ENCODE measurements at regions not wholly inside any gene's neighbourhood (a gene's known extent, or its start where the extent isn't known, plus 50 kb on each side); places are given as distances from the start of the nearest gene placed in this dataset.

GRCh38 chr4:92186239-92186638 lies 117.5 kb upstream of the GRID2 start:
- H3K27ac Mint-ChIP-seq = no peak overlapping the region
- peaks cover 12% of the 10 kb centered on the region for H3K9me3 Mint-ChIP-seq
- H3K4me1 Mint-ChIP-seq = no peaks in the 10 kb centered on the region

GRCh38 chr4:92189146-92189545 lies 114.6 kb upstream of the GRID2 start:
- no peaks in the 10 kb centered on the region for H3K4me1 Mint-ChIP-seq
- no peaks in the 10 kb centered on the region for H3K9me3 Mint-ChIP-seq
- no peak overlapping the region for H3K4me3 Mint-ChIP-seq
- H3K27me3 Mint-ChIP-seq = no peaks in the 10 kb centered on the region
- ChIA-PET CTCF (no interaction called here), POLR2A (no interaction called here)
- H3K27ac Mint-ChIP-seq = no peak overlapping the region
- no peak for DNase-seq
- no peaks in the 10 kb centered on the region for H3K36me3 Mint-ChIP-seq (ENCODE audit: low read depth)

More at GRCh38 chr4:92186239-92186638, 117.5 kb upstream of the GRID2 start:
- ChIA-PET POLR2A (no interaction called here), CTCF (no interaction called here)
- no peaks in the 10 kb centered on the region for H3K27me3 Mint-ChIP-seq
- no peak for DNase-seq
- no peaks in the 10 kb centered on the region for H3K36me3 Mint-ChIP-seq (ENCODE audit: low read depth)
- H3K4me3 Mint-ChIP-seq = no peak overlapping the region

- H3K4me1 Mint-ChIP-seq = no peaks in the 10 kb centered on the region
- no peaks in the 10 kb centered on the region for H3K27me3 Mint-ChIP-seq
- ChIA-PET POLR2A (no interaction called here), CTCF (no interaction called here)
- no peaks in the 10 kb centered on the region for H3K36me3 Mint-ChIP-seq (ENCODE audit: low read depth)
- no peak overlapping the region for H3K4me3 Mint-ChIP-seq
- H3K9me3 Mint-ChIP-seq = peaks cover 2% of the 10 kb centered on the region
- H3K27ac Mint-ChIP-seq = no peak overlapping the region
- no peak for DNase-seq
These were observed 105.1 kb upstream of the GRID2 start for GRCh38 chr4:92198711-92199110.

DNA sequence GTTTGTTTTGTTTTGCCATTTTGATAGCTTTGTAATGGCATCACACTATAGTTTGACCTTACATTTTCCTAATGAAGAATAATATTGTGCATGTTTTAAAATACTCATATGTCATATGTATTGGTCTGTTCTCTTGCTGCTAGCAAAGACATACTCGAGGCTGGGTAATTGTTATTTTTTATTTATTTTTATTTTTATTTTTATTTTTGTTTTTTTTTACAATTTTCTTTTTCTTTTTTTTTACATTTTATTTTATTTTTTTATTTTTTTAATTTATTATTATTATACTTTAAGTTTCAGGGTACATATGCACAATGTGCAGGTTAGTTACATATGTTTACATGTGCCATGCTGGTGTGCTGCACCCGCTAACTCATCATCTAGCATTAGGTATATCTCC lies 104.6 kb upstream of the GRID2 start:
- H3K9me3 Mint-ChIP-seq = peaks cover 2% of the 10 kb centered on the region
- H3K4me1 Mint-ChIP-seq = no peaks in the 10 kb centered on the region
- H3K4me3 Mint-ChIP-seq = no peak overlapping the region
- H3K27ac Mint-ChIP-seq = no peak overlapping the region
- no peak for DNase-seq
- POLR2A ChIA-PET = no interaction called here
- H3K36me3 Mint-ChIP-seq (ENCODE audit: low read depth) = no peaks in the 10 kb centered on the region
- CTCF ChIA-PET = no interaction called here
- no peaks in the 10 kb centered on the region for H3K27me3 Mint-ChIP-seq

DNA sequence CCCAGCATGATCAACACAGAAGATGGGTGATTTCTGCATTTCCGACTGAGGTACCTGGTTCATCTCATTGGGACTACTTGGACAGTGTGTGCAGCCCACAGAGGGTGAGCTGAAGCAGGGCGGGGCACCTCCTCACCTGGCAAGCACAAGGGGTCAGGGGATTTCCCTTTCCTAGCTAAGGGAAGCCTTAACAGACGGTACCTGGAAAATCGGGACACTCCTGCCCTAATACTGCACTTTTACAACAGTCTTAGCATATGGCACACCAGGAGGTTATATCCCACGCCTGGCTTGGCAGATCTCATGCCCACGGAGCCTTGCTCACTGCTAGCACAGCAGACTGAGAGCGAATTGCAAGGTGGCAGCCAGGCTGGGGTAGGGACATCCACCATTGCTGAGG lies 92.9 kb upstream of the GRID2 start:
- CTCF ChIA-PET = no interaction called here
- Mint-ChIP-seq H3K36me3 (ENCODE audit: low read depth) (no peaks in the 10 kb centered on the region), H3K27ac (no peak overlapping the region), H3K4me3 (no peak overlapping the region), H3K27me3 (no peaks in the 10 kb centered on the region), H3K9me3 (peaks cover 5% of the 10 kb centered on the region), H3K4me1 (no peaks in the 10 kb centered on the region)
- no peak for DNase-seq
- POLR2A ChIA-PET = no interaction called here

GRCh38 chr4:92215476-92215875 lies 88.3 kb upstream of the GRID2 start:
- Mint-ChIP-seq H3K4me3 (no peak overlapping the region), H3K9me3 (peaks cover 12% of the 10 kb centered on the region), H3K4me1 (no peaks in the 10 kb centered on the region), H3K27ac (no peak overlapping the region), H3K36me3 (ENCODE audit: low read depth) (no peaks in the 10 kb centered on the region), H3K27me3 (no peaks in the 10 kb centered on the region)
- no peak for DNase-seq
- CTCF ChIA-PET = no interaction called here
- POLR2A ChIA-PET = no interaction called here

GRCh38 chr4:92231511-92231910 lies 72.3 kb upstream of the GRID2 start:
- H3K4me3 Mint-ChIP-seq = no peak overlapping the region
- H3K4me1 Mint-ChIP-seq = no peaks in the 10 kb centered on the region
- H3K27ac Mint-ChIP-seq = no peak overlapping the region
- H3K27me3 Mint-ChIP-seq = no peaks in the 10 kb centered on the region
- H3K36me3 Mint-ChIP-seq (ENCODE audit: low read depth) = no peaks in the 10 kb centered on the region
- no peaks in the 10 kb centered on the region for H3K9me3 Mint-ChIP-seq
- POLR2A ChIA-PET = no interaction called here
- no peak for DNase-seq
- CTCF ChIA-PET = no interaction called here

- no peaks in the 10 kb centered on the region for H3K4me1 Mint-ChIP-seq
- no peak overlapping the region for H3K4me3 Mint-ChIP-seq
- ChIA-PET CTCF (no interaction called here), POLR2A (no interaction called here)
- no peak overlapping the region for H3K27ac Mint-ChIP-seq
- no peaks in the 10 kb centered on the region for H3K9me3 Mint-ChIP-seq
- H3K27me3 Mint-ChIP-seq = no peaks in the 10 kb centered on the region
- H3K36me3 Mint-ChIP-seq (ENCODE audit: low read depth) = no peaks in the 10 kb centered on the region
- DNase-seq = no peak
These were observed 71.2 kb upstream of the GRID2 start for GRCh38 chr4:92232566-92232965.

DNA sequence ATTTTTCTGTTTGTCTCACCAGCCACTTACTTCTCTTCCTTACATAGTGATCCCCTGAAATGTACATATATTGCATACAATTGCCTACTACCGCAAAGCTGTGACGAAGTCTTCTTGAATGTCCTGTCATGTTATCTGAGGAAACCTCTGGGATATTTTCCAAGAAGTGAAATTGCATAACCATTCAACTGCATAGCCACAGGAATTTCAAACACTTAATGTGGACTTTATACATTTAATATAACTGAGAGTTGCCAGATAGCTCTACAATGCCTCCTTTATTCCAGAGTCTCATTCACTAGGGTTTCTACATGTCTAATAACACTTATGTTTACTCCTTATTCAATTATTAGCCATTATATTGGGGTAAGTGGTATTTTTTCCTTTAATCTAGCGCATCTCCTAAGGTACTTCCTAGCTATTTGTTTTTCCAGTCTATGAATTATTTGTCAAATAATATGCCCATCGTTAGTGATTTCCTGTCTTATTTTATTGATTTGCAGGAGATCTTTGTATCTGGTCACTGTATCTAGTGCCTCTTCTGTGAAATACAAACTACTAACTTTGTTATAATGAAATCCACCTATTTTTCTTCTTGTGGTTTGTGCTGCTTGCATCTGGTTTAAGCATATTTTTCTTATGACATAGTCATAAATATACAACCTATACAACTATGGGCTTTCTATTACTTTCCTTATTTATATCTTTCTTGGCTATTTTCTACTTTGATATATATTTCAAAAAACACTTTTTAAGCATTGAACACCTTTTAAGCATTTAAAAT lies 69.2 kb upstream of the GRID2 start:
- H3K4me1 Mint-ChIP-seq = no peaks in the 10 kb centered on the region
- H3K36me3 Mint-ChIP-seq (ENCODE audit: low read depth) = no peaks in the 10 kb centered on the region
- peaks cover 3% of the 10 kb centered on the region for H3K9me3 Mint-ChIP-seq

GRCh38 chr4:92235731-92236130 lies 68.0 kb upstream of the GRID2 start:
- POLR2A ChIA-PET = no interaction called here
- Mint-ChIP-seq H3K27me3 (no peaks in the 10 kb centered on the region), H3K27ac (no peak overlapping the region), H3K9me3 (peaks cover 7% of the 10 kb centered on the region), H3K4me3 (no peak overlapping the region), H3K4me1 (no peaks in the 10 kb centered on the region), H3K36me3 (ENCODE audit: low read depth) (no peaks in the 10 kb centered on the region)
- CTCF ChIA-PET = no interaction called here
- no peak for DNase-seq

More for the DNA sequence above, 69.2 kb upstream of the GRID2 start:
- CTCF ChIA-PET = no interaction called here
- no peak overlapping the region for H3K4me3 Mint-ChIP-seq
- no peak overlapping the region for H3K27ac Mint-ChIP-seq
- POLR2A ChIA-PET = no interaction called here
- no peaks in the 10 kb centered on the region for H3K27me3 Mint-ChIP-seq
- no peak for DNase-seq

DNA sequence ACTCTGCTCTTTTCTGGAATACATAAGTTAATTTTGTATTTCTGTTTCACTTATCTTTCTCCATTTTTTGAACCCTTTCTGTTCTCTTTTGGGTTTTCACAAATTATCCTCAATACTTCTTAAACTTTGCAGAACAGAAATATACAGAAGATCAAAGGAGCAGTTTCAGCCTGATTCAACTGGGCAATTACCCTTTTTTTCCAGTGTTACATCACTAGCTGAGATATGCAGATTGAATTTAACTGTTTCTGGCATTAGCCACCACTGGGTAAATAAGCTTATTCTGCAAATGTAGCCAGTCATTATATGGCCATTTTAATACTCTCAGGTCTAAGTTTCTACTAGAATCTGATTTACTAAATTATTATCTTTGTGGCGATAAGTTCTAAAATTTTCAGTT lies 66.9 kb upstream of the GRID2 start:
- H3K4me3 Mint-ChIP-seq = no peak overlapping the region
- no peaks in the 10 kb centered on the region for H3K27me3 Mint-ChIP-seq
- ChIA-PET CTCF (no interaction called here), POLR2A (no interaction called here)
- peaks cover 9% of the 10 kb centered on the region for H3K9me3 Mint-ChIP-seq
- no peaks in the 10 kb centered on the region for H3K36me3 Mint-ChIP-seq (ENCODE audit: low read depth)
- no peak for DNase-seq
- no peak overlapping the region for H3K27ac Mint-ChIP-seq
- no peaks in the 10 kb centered on the region for H3K4me1 Mint-ChIP-seq

- peaks cover 9% of the 10 kb centered on the region for H3K9me3 Mint-ChIP-seq
- CTCF ChIA-PET = no interaction called here
These were observed 66.2 kb upstream of the GRID2 start for GRCh38 chr4:92237559-92237958.

GRCh38 chr4:92241094-92241493 lies 62.7 kb upstream of the GRID2 start:
- POLR2A ChIA-PET = no interaction called here
- no peaks in the 10 kb centered on the region for H3K27me3 Mint-ChIP-seq
- CTCF ChIA-PET = no interaction called here
- no peaks in the 10 kb centered on the region for H3K4me1 Mint-ChIP-seq
- H3K27ac Mint-ChIP-seq = no peak overlapping the region
- no peaks in the 10 kb centered on the region for H3K36me3 Mint-ChIP-seq (ENCODE audit: low read depth)
- no peak overlapping the region for H3K4me3 Mint-ChIP-seq
- DNase-seq = no peak
- peaks cover 10% of the 10 kb centered on the region for H3K9me3 Mint-ChIP-seq

More at GRCh38 chr4:92237559-92237958, 66.2 kb upstream of the GRID2 start:
- H3K36me3 Mint-ChIP-seq (ENCODE audit: low read depth) = no peaks in the 10 kb centered on the region
- H3K27ac Mint-ChIP-seq = no peak overlapping the region
- POLR2A ChIA-PET = no interaction called here
- no peaks in the 10 kb centered on the region for H3K27me3 Mint-ChIP-seq
- DNase-seq = no peak
- no peak overlapping the region for H3K4me3 Mint-ChIP-seq
- H3K4me1 Mint-ChIP-seq = no peaks in the 10 kb centered on the region

GRCh38 chr4:92246384-92246783 lies 57.4 kb upstream of the GRID2 start:
- no peaks in the 10 kb centered on the region for H3K36me3 Mint-ChIP-seq (ENCODE audit: low read depth)
- H3K9me3 Mint-ChIP-seq = peaks cover 2% of the 10 kb centered on the region
- CTCF ChIA-PET = no interaction called here
- no peaks in the 10 kb centered on the region for H3K4me1 Mint-ChIP-seq
- DNase-seq = no peak
- H3K4me3 Mint-ChIP-seq = no peak overlapping the region
- POLR2A ChIA-PET = no interaction called here
- H3K27me3 Mint-ChIP-seq = no peaks in the 10 kb centered on the region
- H3K27ac Mint-ChIP-seq = no peak overlapping the region
